B cell (primary cell): ENCODE measurements at regions not wholly inside any gene's neighbourhood (a gene's known extent, or its start where the extent isn't known, plus 50 kb on each side); places are given as distances from the start of the nearest gene placed in this dataset.
"Not testable (repeated sequence)": the region's sequence is repeated elsewhere in the genome, so short reads cannot be mapped to it uniquely, and the experiment has no call there.

Experiments
- EZH2 ChIP-seq: IDR thresholded peaks from 2 replicates; pipeline ENCODE4 v1.6.1; 2012; ENCODE audit warnings: borderline replicate concordance, low read depth, mild to moderate bottlenecking, moderate library complexity, low read length; ENCODE audit not compliant: insufficient read depth, poor library complexity, severe bottlenecking
- TF ChIP-seq, protein P1 (sequence below): fragments of 200-600 bp; IDR thresholded peaks from one replicate; pipeline ENCODE4 v1.8.0; 2022; ENCODE audit warnings: antibody characterized with exemption, mild to moderate bottlenecking

DNA sequence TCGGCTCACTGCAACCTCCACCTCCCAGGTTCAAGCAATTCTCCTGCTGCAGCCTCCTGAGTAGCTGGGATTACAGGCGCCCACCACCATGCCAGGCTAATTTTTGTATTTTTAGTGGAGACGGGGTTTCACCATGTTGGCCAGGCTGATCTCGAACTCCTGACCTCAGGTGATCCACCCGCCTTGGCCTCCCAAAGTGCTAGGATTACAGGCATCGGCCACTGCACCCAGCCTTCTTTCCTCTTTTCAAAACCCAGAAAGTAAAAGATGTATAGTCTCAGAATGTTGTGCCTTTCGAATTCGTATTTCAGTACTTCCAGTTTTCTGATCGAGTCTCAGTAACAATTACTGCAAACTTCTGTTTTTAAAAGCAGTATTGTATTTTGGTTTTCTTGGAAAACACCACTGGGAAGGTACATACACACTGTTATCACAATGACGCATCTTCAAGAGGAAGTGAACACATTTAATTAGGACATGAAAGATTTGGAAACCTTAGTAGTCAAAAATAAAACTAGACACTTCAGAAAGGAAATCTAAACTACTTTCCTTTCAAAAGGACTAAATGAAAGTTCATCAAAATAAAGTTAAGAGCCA is 123.9 kb upstream of the TNFSF4 start:
- TF ChIP-seq, protein P1, sequence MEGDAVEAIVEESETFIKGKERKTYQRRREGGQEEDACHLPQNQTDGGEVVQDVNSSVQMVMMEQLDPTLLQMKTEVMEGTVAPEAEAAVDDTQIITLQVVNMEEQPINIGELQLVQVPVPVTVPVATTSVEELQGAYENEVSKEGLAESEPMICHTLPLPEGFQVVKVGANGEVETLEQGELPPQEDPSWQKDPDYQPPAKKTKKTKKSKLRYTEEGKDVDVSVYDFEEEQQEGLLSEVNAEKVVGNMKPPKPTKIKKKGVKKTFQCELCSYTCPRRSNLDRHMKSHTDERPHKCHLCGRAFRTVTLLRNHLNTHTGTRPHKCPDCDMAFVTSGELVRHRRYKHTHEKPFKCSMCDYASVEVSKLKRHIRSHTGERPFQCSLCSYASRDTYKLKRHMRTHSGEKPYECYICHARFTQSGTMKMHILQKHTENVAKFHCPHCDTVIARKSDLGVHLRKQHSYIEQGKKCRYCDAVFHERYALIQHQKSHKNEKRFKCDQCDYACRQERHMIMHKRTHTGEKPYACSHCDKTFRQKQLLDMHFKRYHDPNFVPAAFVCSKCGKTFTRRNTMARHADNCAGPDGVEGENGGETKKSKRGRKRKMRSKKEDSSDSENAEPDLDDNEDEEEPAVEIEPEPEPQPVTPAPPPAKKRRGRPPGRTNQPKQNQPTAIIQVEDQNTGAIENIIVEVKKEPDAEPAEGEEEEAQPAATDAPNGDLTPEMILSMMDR = not testable (repeated sequence)
- not testable (repeated sequence) for TF ChIP-seq EZH2
